A549 (cell line): ENCODE measurements at regions not wholly inside any gene's neighbourhood (a gene's known extent, or its start where the extent isn't known, plus 50 kb on each side); places are given as distances from the start of the nearest gene placed in this dataset.

ENCODE experiments used
- CEBPB ChIP-seq, 2 experiments: fragments of >200 bp in 1 of 2; sonication (Bioruptor Twin) in 1 of 2; formaldehyde crosslinking in 1 of 2; IDR thresholded peaks; 2 replicates each; pipeline ENCODE4 v1.6.1; 2012 to 2016
- HEYL ChIP-seq: fragments of 250-450 bp; sonication (Bioruptor Pico); IDR thresholded peaks from 2 replicates; pipeline ENCODE4 v1.8.0; 2021; ENCODE audit warnings: mild to moderate bottlenecking, moderate library complexity
- HMGXB4 ChIP-seq: fragments of 250-450 bp; sonication (Bioruptor Pico); IDR thresholded peaks from 2 replicates; pipeline ENCODE4 v1.5.0; 2021; ENCODE audit warnings: mild to moderate bottlenecking, moderate library complexity, borderline replicate concordance
- JUNB ChIP-seq: fragments of >200 bp; sonication (Bioruptor Twin); formaldehyde crosslinking; IDR thresholded peaks from 2 replicates; pipeline ENCODE4 v1.6.1; 2016
- POLR2A ChIP-seq: IDR thresholded peaks from 2 replicates; pipeline ENCODE4 v1.6.1; 2012; ENCODE audit warnings: mild to moderate bottlenecking, low read length
- REST ChIP-seq: fragments of 200-600 bp; sonication (generic); IDR thresholded peaks from 2 replicates; pipeline ENCODE4 v1.6.1; 2016; ENCODE audit warnings: antibody characterized with exemption, mild to moderate bottlenecking, moderate library complexity
- RFX5 ChIP-seq: fragments of 450-650 bp; IDR thresholded peaks from 2 replicates; pipeline ENCODE4 v1.7.1; 2014; ENCODE audit warnings: antibody characterized with exemption, mild to moderate bottlenecking, moderate library complexity
- RNF2 ChIP-seq: fragments of 200-600 bp; sonication (generic); IDR thresholded peaks from 2 replicates; pipeline ENCODE4 v1.6.1; 2016; ENCODE audit warnings: low read depth, mild to moderate bottlenecking, antibody characterized with exemption, moderate library complexity, borderline replicate concordance
- SMC3 ChIP-seq: fragments of >200 bp; sonication (Bioruptor Twin); formaldehyde crosslinking; IDR thresholded peaks from 3 replicates; pipeline ENCODE4 v1.6.1; 2018; ENCODE audit warnings: inconsistent platforms
- SREBF2 ChIP-seq: fragments of 450-650 bp; IDR thresholded peaks from 2 replicates; pipeline ENCODE4 v1.6.1; 2014; ENCODE audit warnings: mild to moderate bottlenecking, moderate library complexity
- TF ChIP-seq, protein P1 (sequence below): fragments of >200 bp; sonication (Bioruptor Twin); formaldehyde crosslinking; IDR thresholded peaks from 3 replicates; pipeline ENCODE4 v1.5.1; 2016

GRCh38 chr3:106029954-106030626 lies 161.3 kb upstream of the CBLB start:
- TF ChIP-seq, protein P1, sequence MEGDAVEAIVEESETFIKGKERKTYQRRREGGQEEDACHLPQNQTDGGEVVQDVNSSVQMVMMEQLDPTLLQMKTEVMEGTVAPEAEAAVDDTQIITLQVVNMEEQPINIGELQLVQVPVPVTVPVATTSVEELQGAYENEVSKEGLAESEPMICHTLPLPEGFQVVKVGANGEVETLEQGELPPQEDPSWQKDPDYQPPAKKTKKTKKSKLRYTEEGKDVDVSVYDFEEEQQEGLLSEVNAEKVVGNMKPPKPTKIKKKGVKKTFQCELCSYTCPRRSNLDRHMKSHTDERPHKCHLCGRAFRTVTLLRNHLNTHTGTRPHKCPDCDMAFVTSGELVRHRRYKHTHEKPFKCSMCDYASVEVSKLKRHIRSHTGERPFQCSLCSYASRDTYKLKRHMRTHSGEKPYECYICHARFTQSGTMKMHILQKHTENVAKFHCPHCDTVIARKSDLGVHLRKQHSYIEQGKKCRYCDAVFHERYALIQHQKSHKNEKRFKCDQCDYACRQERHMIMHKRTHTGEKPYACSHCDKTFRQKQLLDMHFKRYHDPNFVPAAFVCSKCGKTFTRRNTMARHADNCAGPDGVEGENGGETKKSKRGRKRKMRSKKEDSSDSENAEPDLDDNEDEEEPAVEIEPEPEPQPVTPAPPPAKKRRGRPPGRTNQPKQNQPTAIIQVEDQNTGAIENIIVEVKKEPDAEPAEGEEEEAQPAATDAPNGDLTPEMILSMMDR, result no peak
- TF ChIP-seq POLR2A (no peak), SMC3 (no peak), REST (no peak), RNF2 (no peak), HMGXB4 (CRISPR knock-in tag) (no peak), RFX5 (no peak), CEBPB (IDR thresholded peaks at IDR 0.05) (no peak), JUNB (no peak), HEYL (no peak), SREBF2 (no peak)
